Ectodermal cell (in vitro differentiated cells): ENCODE measurements at regions not wholly inside any gene's neighbourhood (a gene's known extent, or its start where the extent isn't known, plus 50 kb on each side); places are given as distances from the start of the nearest gene placed in this dataset.

Experiments used
- H3K27ac ChIP-seq: 2 replicates; pipeline ENCODE4 v1.7.0; 2013; ENCODE audit warnings: mild to moderate bottlenecking, low read depth, low read length; ENCODE audit not compliant: insufficient read depth, poor library complexity, severe bottlenecking
- H3K27me3 ChIP-seq: 2 replicates; pipeline ENCODE4 v1.7.0; 2013; ENCODE audit warnings: mild to moderate bottlenecking, low read length; ENCODE audit not compliant: insufficient read depth, control insufficient read depth, poor library complexity, severe bottlenecking
- H3K36me3 ChIP-seq: one replicate; pipeline ENCODE4 v1.7.0; 2013; ENCODE audit warnings: low read length; ENCODE audit not compliant: control insufficient read depth, insufficient read depth
- H3K4me1 ChIP-seq: one replicate; pipeline ENCODE4 v1.7.0; 2013; ENCODE audit warnings: low read length; ENCODE audit not compliant: control insufficient read depth, insufficient read depth
- H3K4me3 ChIP-seq: 2 replicates; pipeline ENCODE4 v1.7.0; 2013; ENCODE audit warnings: low read depth, low read length, control low read depth; ENCODE audit not compliant: insufficient read depth
- H3K9me3 ChIP-seq: 2 replicates; pipeline ENCODE4 v1.7.0; 2013; ENCODE audit warnings: mild to moderate bottlenecking, low read length, moderate library complexity; ENCODE audit not compliant: control insufficient read depth
- WGBS, 2 experiments: methylation state at CpG; one replicate each; pipeline ENCODE4 v1.1.7; 2013; ENCODE audit warnings: missing lambda C conversion rate in 2 of 2; 5-methylcytosine and 5-hydroxymethylcytosine counted together

DNA sequence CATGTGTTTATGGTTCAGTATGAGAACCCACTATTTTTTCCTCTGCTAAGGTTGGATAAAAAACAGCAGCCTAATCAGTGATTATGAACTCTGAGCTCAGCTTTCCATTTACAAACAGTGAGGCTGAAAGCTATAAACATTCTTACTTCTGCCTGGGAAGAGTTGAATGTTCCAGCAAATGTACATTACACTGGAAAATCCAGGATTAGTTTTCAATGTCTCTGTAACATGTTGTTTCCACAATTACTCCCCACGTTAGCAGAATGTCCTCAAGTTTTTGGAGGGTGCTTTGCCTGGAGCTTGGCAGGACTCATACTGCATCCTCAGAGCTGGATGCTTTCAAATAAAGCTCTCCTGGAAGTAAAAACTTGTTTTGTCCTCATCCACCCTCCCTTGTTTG, 150.4 kb downstream of the POSTN start:
- WGBS, 2 experiments: 83 to 88% methylated on average over 1 of the region's 1 CpG
- Histone ChIP-seq H3K36me3 (no peaks in the 10 kb centered on the region), H3K27ac (no peak overlapping the region), H3K4me3 (no peak overlapping the region), H3K4me1 (no peaks in the 10 kb centered on the region), H3K27me3 (no peaks in the 10 kb centered on the region), H3K9me3 (no peaks in the 10 kb centered on the region)

DNA sequence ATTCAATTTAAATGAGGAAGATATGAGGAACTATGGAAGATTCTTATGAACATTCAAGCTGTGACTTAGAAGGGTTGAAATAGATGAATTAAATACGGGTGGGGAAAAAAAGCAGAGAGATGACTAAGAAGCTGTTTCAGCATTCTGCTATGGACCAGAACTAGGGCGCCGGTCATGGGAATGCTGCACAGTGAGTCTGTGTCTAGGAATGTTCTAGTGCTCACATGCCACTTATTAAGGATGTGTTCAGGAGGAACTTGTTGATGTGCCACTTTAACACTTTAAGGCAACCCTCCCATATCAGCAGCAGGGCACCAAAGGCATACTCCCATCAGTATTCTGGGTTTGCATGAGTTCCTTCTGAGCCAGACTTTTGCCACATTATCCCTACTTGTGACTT, 152.1 kb downstream of the POSTN start:
- no peaks in the 10 kb centered on the region for H3K4me1 ChIP-seq
- no peaks in the 10 kb centered on the region for H3K36me3 ChIP-seq
- WGBS, 2 experiments: 94 to 98% methylated on average over 3 of the region's 3 CpGs
- no peaks in the 10 kb centered on the region for H3K27me3 ChIP-seq
- H3K9me3 ChIP-seq: no peaks in the 10 kb centered on the region
- no peak overlapping the region for H3K4me3 ChIP-seq
- no peak overlapping the region for H3K27ac ChIP-seq

DNA sequence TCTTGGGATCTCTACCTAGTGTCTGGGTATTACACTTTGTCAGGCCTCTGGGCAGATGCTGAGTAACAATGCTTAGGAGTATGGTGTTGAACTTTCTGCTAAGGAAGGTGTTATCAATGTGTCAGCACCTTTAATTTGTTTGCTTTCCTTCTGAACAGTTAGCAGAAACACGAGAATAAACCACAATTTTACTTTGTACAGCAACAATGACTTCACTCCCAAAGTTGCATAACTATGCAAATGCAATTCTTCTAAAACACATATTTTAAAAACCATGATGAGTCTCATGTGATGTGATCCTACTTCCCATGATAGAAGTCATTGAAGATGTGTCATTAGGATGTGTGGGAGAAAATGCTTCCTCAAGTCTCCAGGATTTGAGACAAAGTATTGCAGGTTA, 155.0 kb downstream of the POSTN start:
- WGBS, 2 experiments: 83 to 97% methylated on average over 1 of the region's 1 CpG
- Histone ChIP-seq H3K27me3 (no peaks in the 10 kb centered on the region), H3K9me3 (no peaks in the 10 kb centered on the region), H3K27ac (no peak overlapping the region), H3K36me3 (no peaks in the 10 kb centered on the region), H3K4me1 (no peaks in the 10 kb centered on the region), H3K4me3 (no peak overlapping the region)

- Histone ChIP-seq H3K4me3 (no peak overlapping the region), H3K27ac (no peak overlapping the region), H3K9me3 (no peaks in the 10 kb centered on the region), H3K27me3 (no peaks in the 10 kb centered on the region), H3K36me3 (no peaks in the 10 kb centered on the region), H3K4me1 (no peaks in the 10 kb centered on the region)
- WGBS, 2 experiments: 100% methylated on average over 1 of the region's 1 CpG; no CpG with 5 or more reads in 1 of the 2 experiments
These were observed 155.6 kb downstream of the POSTN start for GRCh38 chr13:37442996-37443395.

GRCh38 chr13:37435881-37436280, 162.7 kb downstream of the POSTN start:
- no peaks in the 10 kb centered on the region for H3K9me3 ChIP-seq
- WGBS, 2 experiments: 100% methylated on average over 1 of the region's 1 CpG
- no peaks in the 10 kb centered on the region for H3K36me3 ChIP-seq
- H3K27me3 ChIP-seq: no peaks in the 10 kb centered on the region
- no peak overlapping the region for H3K4me3 ChIP-seq
- no peak overlapping the region for H3K27ac ChIP-seq
- no peaks in the 10 kb centered on the region for H3K4me1 ChIP-seq

DNA sequence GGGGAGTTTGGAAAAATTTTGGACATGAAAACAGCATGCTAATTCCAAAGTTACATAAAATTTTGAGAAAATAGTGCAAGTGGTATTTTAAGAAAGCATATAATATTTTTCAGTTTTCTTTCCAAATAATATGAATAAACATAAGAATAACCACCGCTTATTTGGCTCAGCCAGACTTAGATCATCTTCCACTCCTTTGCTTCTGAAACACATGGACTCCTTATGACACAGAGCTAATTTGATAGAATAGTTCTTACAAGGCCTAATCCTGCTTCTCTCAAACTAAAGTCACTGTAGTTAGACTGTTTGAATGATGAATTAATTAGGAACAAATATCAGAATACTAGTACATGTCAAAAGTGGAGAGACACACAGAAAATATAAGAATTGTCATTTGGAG, 165.5 kb downstream of the POSTN start:
- no peaks in the 10 kb centered on the region for H3K27me3 ChIP-seq
- no peak overlapping the region for H3K4me3 ChIP-seq
- H3K4me1 ChIP-seq: no peaks in the 10 kb centered on the region
- H3K27ac ChIP-seq: no peak overlapping the region
- WGBS, 2 experiments: 80 to 90% methylated on average over 1 of the region's 1 CpG
- H3K36me3 ChIP-seq: no peaks in the 10 kb centered on the region
- H3K9me3 ChIP-seq: no peaks in the 10 kb centered on the region

DNA sequence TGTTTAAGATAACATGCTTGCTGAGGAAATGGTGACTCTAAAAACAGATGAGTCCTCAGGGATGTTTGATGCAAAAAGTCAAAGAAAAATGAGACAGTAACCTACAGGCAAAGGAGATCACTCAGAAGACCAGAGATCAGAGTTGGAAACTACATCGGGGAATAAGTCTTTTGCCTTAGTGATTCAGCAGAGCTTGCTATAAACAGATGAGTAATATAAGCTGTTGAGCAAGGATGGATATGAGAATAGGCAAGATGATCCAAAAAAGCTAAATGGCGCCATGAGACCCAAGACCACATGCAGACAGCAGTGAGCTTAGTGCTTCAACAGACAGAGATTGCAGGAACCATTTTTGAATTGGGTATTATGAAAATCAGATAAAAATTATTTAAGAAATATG, 168.6 kb downstream of the POSTN start:
- WGBS, 2 experiments: 94 to 95% methylated on average over 2 of the region's 2 CpGs
- no peaks in the 10 kb centered on the region for H3K36me3 ChIP-seq
- no peaks in the 10 kb centered on the region for H3K9me3 ChIP-seq
- H3K4me3 ChIP-seq: no peak overlapping the region
- no peaks in the 10 kb centered on the region for H3K27me3 ChIP-seq
- H3K4me1 ChIP-seq: no peaks in the 10 kb centered on the region
- no peak overlapping the region for H3K27ac ChIP-seq

DNA sequence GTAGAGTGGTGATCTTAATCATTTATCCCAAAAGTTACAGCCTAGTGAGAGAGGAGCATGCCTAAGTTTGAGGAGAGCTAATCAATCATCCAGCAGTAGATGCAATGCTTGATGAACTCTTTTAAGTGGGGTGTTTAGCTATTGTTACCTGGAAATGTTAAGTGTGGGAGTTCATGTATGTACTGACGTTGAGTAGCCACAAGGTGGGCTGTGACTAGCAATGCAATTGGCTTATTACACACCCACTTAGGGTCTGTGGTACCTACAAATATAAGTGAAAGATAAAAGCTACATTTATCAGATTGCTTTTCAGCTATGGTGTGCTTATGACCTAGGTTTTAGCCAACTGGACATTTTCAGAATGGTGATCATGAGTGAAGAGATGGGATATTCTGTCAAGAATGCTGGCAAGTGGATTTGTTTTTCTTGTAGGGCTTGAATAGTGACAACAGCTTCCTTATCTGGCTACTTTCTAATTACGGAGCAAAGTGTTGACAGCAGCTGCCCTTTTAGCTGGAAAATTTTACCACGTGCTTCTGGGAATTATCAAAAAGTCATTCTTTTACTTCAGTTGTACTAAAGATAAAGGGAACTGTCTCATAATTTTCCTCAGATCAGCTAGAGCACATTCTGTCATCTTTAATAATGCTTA, 170.6 kb downstream of the POSTN start:
- Histone ChIP-seq H3K27me3 (no peaks in the 10 kb centered on the region), H3K36me3 (no peaks in the 10 kb centered on the region), H3K9me3 (no peaks in the 10 kb centered on the region), H3K4me3 (no peak overlapping the region), H3K27ac (no peak overlapping the region), H3K4me1 (no peaks in the 10 kb centered on the region)
- 74 to 97% methylated on average over 2 to 3 of the region's 3 CpGs for WGBS, 2 experiments

DNA sequence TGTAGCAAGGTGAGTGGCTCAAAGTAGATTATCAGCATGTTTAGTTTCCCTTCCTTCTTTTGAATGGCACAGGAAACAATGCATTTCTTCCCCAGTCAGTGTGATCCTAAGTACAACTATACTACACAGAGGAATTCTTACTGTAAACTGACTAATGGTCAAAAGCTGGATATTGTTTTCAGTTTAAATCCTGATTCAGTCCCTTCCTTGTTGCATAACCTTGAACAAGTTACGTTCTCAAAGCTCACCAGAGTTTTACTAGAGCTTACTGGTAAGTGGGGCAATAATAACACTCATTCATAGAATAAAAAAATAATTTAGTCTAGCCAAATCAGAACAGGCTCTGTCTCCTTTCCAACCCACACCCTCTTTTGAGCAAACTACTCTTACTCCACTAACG, 180.1 kb downstream of the POSTN start:
- H3K4me3 ChIP-seq: no peak overlapping the region
- H3K27me3 ChIP-seq: no peaks in the 10 kb centered on the region
- no peaks in the 10 kb centered on the region for H3K36me3 ChIP-seq
- WGBS, 2 experiments: 75 to 94% methylated on average over 1 to 2 of the region's 2 CpGs
- no peak overlapping the region for H3K27ac ChIP-seq
- H3K4me1 ChIP-seq: no peaks in the 10 kb centered on the region
- no peaks in the 10 kb centered on the region for H3K9me3 ChIP-seq

DNA sequence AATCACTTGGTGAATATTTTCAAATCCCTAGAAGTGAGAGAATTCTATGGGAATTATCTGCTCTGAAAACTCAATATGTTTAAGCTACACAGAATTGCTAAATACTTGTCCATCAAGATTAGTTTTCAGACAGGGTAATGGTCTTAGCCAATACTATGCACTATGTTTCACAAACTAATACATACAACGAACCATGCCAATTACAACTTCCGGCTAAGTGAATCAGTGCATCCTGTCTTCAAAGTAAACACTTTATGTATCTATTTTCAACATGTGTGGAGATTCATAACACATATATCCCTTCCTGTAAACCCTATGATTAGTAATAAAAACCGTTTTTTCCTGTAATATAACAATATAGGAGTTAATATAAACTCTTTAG, 181.5 kb downstream of the POSTN start:
- H3K4me3 ChIP-seq: no peak overlapping the region
- no peaks in the 10 kb centered on the region for H3K4me1 ChIP-seq
- 89 to 100% methylated on average over 2 of the region's 3 CpGs for WGBS, 2 experiments
- H3K27ac ChIP-seq: no peak overlapping the region
- no peaks in the 10 kb centered on the region for H3K36me3 ChIP-seq
- H3K27me3 ChIP-seq: no peaks in the 10 kb centered on the region
- no peaks in the 10 kb centered on the region for H3K9me3 ChIP-seq
